MM.1S (cell line): ENCODE measurements at regions not wholly inside any gene's neighbourhood (a gene's known extent, or its start where the extent isn't known, plus 50 kb on each side); places are given as distances from the start of the nearest gene placed in this dataset.

Experiments used
- DNase-seq: peaks from one replicate; pipeline ENCODE4 v3.0.0-alpha.2; 2015
- H2AFZ ChIP-seq: fragments of 300-600 bp; sonication (generic); 2 replicates; pipeline ENCODE4 v1.6.0; 2016; ENCODE audit warnings: antibody characterized with exemption, low read length
- H3F3A ChIP-seq: fragments of 300-600 bp; sonication (generic); 2 replicates; pipeline ENCODE4 v1.6.1; 2016; ENCODE audit warnings: mild to moderate bottlenecking, antibody characterized with exemption, low read length, moderate library complexity, mixed read lengths; ENCODE audit not compliant: insufficient read depth
- H3K27ac ChIP-seq: fragments of 300-600 bp; sonication (generic); 2 replicates; pipeline ENCODE4 v1.5.1; 2016; ENCODE audit warnings: mild to moderate bottlenecking, low read length
- H3K27me3 ChIP-seq: fragments of 300-600 bp; sonication (generic); replicated peaks from 2 replicates; pipeline ENCODE4 v1.6.0; 2016; ENCODE audit warnings: low read length; ENCODE audit not compliant: insufficient read depth
- H3K36me3 ChIP-seq: fragments of 300-600 bp; sonication (generic); replicated peaks from 2 replicates; pipeline ENCODE4 v1.6.1; 2016; ENCODE audit warnings: mild to moderate bottlenecking, low read length, mixed read lengths; ENCODE audit not compliant: insufficient read depth
- H3K4me1 ChIP-seq: fragments of 300-600 bp; sonication (generic); 2 replicates; pipeline ENCODE4 v1.6.1; 2016; ENCODE audit warnings: low read length, mixed read lengths
- H3K4me2 ChIP-seq: fragments of 300-600 bp; sonication (generic); 2 replicates; pipeline ENCODE4 v1.6.0; 2016; ENCODE audit warnings: low read depth, low read length
- H3K4me3 ChIP-seq: fragments of 300-600 bp; sonication (generic); 2 replicates; pipeline ENCODE4 v1.5.1; 2016; ENCODE audit warnings: low read length, mixed read lengths
- H3K79me2 ChIP-seq: fragments of 300-600 bp; sonication (generic); 2 replicates; pipeline ENCODE4 v1.6.1; 2016; ENCODE audit warnings: mixed run types, low read length, mixed read lengths
- H3K9ac ChIP-seq: fragments of 300-600 bp; sonication (generic); 2 replicates; pipeline ENCODE4 v1.6.1; 2016; ENCODE audit warnings: low read length, mixed read lengths
- H3K9me2 ChIP-seq: fragments of 300-600 bp; sonication (generic); replicated peaks from 2 replicates; pipeline ENCODE4 v1.6.1; 2016; ENCODE audit warnings: mild to moderate bottlenecking, low read length, mixed read lengths; ENCODE audit not compliant: insufficient read depth
- H3K9me3 ChIP-seq: fragments of 300-600 bp; sonication (generic); replicated peaks from 2 replicates; pipeline ENCODE4 v1.6.1; 2016; ENCODE audit warnings: mild to moderate bottlenecking, low read length, mixed read lengths; ENCODE audit not compliant: insufficient read depth
- H4K20me1 ChIP-seq: fragments of 300-600 bp; sonication (generic); 2 replicates; pipeline ENCODE4 v1.6.1; 2016; ENCODE audit warnings: mild to moderate bottlenecking, low read length, moderate library complexity, mixed read lengths; ENCODE audit not compliant: insufficient read depth
- EZH2 ChIP-seq: fragments of 300-600 bp; sonication (generic); optimal IDR thresholded peaks from 2 replicates; pipeline ENCODE3; 2017; ENCODE audit warnings: low read depth, mild to moderate bottlenecking, antibody characterized with exemption, low read length, mixed read lengths
- EZH2phosphoT487 ChIP-seq: fragments of 300-600 bp; sonication (generic); IDR thresholded peaks from 2 replicates; pipeline ENCODE4 v1.6.1; 2018; ENCODE audit warnings: antibody characterized with exemption, low read length
- TF ChIP-seq, protein P1 (sequence below): fragments of 300-600 bp; sonication (generic); IDR thresholded peaks from 2 replicates; pipeline ENCODE4 v1.5.1; 2016; ENCODE audit warnings: antibody characterized with exemption, low read length, mixed read lengths

DNA sequence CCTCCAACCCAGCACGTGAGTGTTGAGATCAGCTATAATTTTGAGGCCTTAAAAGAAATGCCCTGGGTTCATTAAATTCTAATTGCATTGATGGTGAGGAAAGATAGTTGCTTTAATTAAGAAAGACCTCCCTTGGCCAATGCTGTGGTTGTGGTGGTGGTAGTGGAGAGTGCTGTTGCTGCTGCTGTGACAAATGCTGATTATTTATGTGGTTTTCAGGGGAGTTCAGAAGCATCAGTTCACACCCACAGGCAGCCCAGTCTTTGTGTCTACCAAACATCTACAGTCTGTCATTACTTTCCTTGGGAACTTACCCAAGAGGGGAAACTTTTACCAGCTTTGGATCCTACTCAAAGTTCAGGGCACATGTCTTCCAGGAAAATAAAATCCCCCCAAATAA lies 178.4 kb upstream of the PARP11 start:
- DNase-seq: no peak
- Histone ChIP-seq H4K20me1 (no peaks in the 10 kb centered on the region), H2AFZ (no peak overlapping the region), H3K79me2 (no peaks in the 10 kb centered on the region), H3K4me3 (no peak overlapping the region), H3K4me1 (no peaks in the 10 kb centered on the region), H3K36me3 (no peaks in the 10 kb centered on the region), H3K27ac (no peak overlapping the region), H3K9ac (no peak overlapping the region), H3K9me2 (no peaks in the 10 kb centered on the region), H3K4me2 (no peak overlapping the region), H3K9me3 (no peaks in the 10 kb centered on the region), H3K27me3 (no peaks in the 10 kb centered on the region), H3F3A (no peaks in the 10 kb centered on the region)
- TF ChIP-seq EZH2 (no peak), EZH2phosphoT487 (no peak)
- TF ChIP-seq, protein P1, sequence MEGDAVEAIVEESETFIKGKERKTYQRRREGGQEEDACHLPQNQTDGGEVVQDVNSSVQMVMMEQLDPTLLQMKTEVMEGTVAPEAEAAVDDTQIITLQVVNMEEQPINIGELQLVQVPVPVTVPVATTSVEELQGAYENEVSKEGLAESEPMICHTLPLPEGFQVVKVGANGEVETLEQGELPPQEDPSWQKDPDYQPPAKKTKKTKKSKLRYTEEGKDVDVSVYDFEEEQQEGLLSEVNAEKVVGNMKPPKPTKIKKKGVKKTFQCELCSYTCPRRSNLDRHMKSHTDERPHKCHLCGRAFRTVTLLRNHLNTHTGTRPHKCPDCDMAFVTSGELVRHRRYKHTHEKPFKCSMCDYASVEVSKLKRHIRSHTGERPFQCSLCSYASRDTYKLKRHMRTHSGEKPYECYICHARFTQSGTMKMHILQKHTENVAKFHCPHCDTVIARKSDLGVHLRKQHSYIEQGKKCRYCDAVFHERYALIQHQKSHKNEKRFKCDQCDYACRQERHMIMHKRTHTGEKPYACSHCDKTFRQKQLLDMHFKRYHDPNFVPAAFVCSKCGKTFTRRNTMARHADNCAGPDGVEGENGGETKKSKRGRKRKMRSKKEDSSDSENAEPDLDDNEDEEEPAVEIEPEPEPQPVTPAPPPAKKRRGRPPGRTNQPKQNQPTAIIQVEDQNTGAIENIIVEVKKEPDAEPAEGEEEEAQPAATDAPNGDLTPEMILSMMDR: no peak

DNA sequence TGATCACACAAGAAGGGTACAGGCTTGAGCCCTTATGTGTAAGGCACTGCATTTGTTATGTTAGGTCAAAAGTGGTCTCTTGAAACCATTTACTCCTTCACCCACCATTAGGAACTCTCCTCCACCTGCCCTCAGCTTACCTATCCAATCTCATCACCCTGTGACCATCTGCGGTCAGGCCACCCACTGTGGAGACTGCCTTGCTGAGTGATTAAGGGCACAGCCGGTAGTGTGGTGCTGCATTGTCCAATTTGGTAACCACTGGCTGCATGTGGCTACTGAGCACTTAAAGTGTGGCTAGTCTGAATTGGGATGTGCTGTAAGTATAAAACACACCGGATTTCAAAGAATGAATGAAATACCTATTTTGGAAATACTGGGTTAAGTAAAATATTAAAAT lies 177.1 kb upstream of the PARP11 start:
- no peak overlapping the region for H3K4me2 ChIP-seq
- no peaks in the 10 kb centered on the region for H3K79me2 ChIP-seq
- no peak overlapping the region for H3K27ac ChIP-seq
- no peaks in the 10 kb centered on the region for H3F3A ChIP-seq
- no peaks in the 10 kb centered on the region for H3K9me2 ChIP-seq
- H3K4me3 ChIP-seq: no peak overlapping the region
- H3K4me1 ChIP-seq: no peaks in the 10 kb centered on the region
- no peaks in the 10 kb centered on the region for H3K27me3 ChIP-seq
- no peaks in the 10 kb centered on the region for H3K36me3 ChIP-seq
- H3K9ac ChIP-seq: no peak overlapping the region
- no peak overlapping the region for H2AFZ ChIP-seq
- no peak for TF ChIP-seq EZH2phosphoT487
- TF ChIP-seq, protein P1: no peak
- TF ChIP-seq EZH2: no peak
- DNase-seq: no peak
- no peaks in the 10 kb centered on the region for H4K20me1 ChIP-seq
- H3K9me3 ChIP-seq: no peaks in the 10 kb centered on the region

DNA sequence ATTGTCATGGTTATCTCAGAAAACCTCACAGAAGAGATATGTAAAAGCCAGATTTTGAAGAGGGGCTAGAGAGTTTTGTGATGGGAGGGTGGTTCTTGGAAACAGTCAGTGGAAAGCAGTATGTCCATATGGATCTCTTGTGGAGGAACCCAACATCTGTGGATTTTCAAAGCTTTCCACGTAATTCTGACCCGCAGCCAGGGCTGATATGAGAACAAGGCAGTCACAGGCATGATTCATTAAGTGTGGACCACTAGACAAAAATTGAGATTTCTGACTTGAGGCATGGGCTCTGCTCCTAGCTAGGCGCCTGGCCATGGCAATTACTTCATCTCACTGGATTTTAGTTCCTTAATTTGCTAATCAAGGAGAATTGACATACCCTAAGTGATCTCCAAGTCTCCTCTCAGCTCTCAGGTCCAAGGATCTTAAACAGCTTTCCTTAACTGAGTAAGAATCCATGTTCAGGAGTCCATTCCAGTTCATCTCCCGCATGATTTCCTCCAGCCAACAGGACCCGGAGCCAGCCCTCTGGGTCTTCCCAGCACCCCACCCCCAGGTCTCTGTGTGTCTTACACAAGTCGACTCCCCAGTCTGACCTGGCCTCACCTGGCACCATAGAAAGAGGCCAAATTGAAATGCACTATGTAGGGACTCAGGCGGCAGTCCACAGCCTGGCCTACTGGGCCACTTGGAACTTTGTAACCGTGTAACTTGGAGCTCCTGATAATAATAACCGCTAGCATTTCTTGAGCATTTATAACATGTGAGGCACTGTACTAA lies 176.3 kb upstream of the PARP11 start:
- H3K9me2 ChIP-seq: no peaks in the 10 kb centered on the region
- no peak overlapping the region for H3K9ac ChIP-seq
- no peaks in the 10 kb centered on the region for H3K36me3 ChIP-seq
- no peak overlapping the region for H3K27ac ChIP-seq
- no peak overlapping the region for H3K4me2 ChIP-seq
- H3K79me2 ChIP-seq: no peaks in the 10 kb centered on the region
- H3K4me1 ChIP-seq: no peaks in the 10 kb centered on the region
- no peak for DNase-seq
- H3F3A ChIP-seq: no peaks in the 10 kb centered on the region
- no peaks in the 10 kb centered on the region for H3K27me3 ChIP-seq
- no peaks in the 10 kb centered on the region for H3K9me3 ChIP-seq
- no peak overlapping the region for H2AFZ ChIP-seq
- no peaks in the 10 kb centered on the region for H4K20me1 ChIP-seq
- H3K4me3 ChIP-seq: no peak overlapping the region
- TF ChIP-seq, protein P1: no peak
- TF ChIP-seq EZH2phosphoT487 (no peak), EZH2 (no peak)
